SK-N-SH (cell line): ENCODE measurements at regions not wholly inside any gene's neighbourhood (a gene's known extent, or its start where the extent isn't known, plus 50 kb on each side); places are given as distances from the start of the nearest gene placed in this dataset.

Experiments
- POLR2AphosphoS5 ChIP-seq: IDR thresholded peaks from 2 replicates; pipeline ENCODE4 v1.6.1; 2012; ENCODE audit warnings: low read depth, low read length
- TF ChIP-seq, protein P1 (sequence below): fragments of 200-600 bp; sonication (generic); IDR thresholded peaks from 2 replicates; pipeline ENCODE4 v1.6.1; 2017; ENCODE audit warnings: antibody characterized with exemption, mild to moderate bottlenecking, moderate library complexity

- TF ChIP-seq, protein P1, sequence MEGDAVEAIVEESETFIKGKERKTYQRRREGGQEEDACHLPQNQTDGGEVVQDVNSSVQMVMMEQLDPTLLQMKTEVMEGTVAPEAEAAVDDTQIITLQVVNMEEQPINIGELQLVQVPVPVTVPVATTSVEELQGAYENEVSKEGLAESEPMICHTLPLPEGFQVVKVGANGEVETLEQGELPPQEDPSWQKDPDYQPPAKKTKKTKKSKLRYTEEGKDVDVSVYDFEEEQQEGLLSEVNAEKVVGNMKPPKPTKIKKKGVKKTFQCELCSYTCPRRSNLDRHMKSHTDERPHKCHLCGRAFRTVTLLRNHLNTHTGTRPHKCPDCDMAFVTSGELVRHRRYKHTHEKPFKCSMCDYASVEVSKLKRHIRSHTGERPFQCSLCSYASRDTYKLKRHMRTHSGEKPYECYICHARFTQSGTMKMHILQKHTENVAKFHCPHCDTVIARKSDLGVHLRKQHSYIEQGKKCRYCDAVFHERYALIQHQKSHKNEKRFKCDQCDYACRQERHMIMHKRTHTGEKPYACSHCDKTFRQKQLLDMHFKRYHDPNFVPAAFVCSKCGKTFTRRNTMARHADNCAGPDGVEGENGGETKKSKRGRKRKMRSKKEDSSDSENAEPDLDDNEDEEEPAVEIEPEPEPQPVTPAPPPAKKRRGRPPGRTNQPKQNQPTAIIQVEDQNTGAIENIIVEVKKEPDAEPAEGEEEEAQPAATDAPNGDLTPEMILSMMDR: no peak
- no peak for TF ChIP-seq POLR2AphosphoS5
Measured at GRCh38 chr4:126023896-126024295, 709.1 kb downstream of the FAT4 start.
